OCI-LY1 (cell line): ENCODE measurements at regions not wholly inside any gene's neighbourhood (a gene's known extent, or its start where the extent isn't known, plus 50 kb on each side); places are given as distances from the start of the nearest gene placed in this dataset.

Experiments used
- H2AFZ ChIP-seq: fragments of 200-600 bp; sonication (generic), shearing (Covaris generic); 2 replicates; pipeline ENCODE4 v1.6.0; 2014; ENCODE audit warnings: antibody characterized with exemption, mild to moderate bottlenecking, low read length
- H3F3A ChIP-seq: fragments of 200-600 bp; sonication (generic), shearing (Covaris generic); 2 replicates; pipeline ENCODE4 v1.6.0; 2014; ENCODE audit warnings: mild to moderate bottlenecking, antibody characterized with exemption, low read length, moderate library complexity; ENCODE audit not compliant: insufficient read depth
- H3K27ac ChIP-seq: fragments of 200-600 bp; sonication (generic); 2 replicates; pipeline ENCODE4 v1.5.1; 2014; ENCODE audit warnings: low read length, mixed run types, mild to moderate bottlenecking, low read depth; ENCODE audit not compliant: poor library complexity, severe bottlenecking
- H3K27me3 ChIP-seq: fragments of 200-600 bp; sonication (generic); 2 replicates; pipeline ENCODE4 v1.6.0; 2014; ENCODE audit warnings: antibody characterized with exemption, mild to moderate bottlenecking, low read length, moderate library complexity; ENCODE audit not compliant: insufficient read depth
- H3K36me3 ChIP-seq: fragments of 200-600 bp; sonication (generic); 2 replicates; pipeline ENCODE4 v1.6.1; 2014; ENCODE audit warnings: mild to moderate bottlenecking, antibody characterized with exemption, low read length, moderate library complexity, mixed read lengths; ENCODE audit not compliant: insufficient read depth
- H3K4me1 ChIP-seq: fragments of 200-600 bp; sonication (generic); 2 replicates; pipeline ENCODE4 v1.5.1; 2014; ENCODE audit warnings: mild to moderate bottlenecking, low read length, moderate library complexity; ENCODE audit not compliant: insufficient read depth, severe bottlenecking
- H3K4me2 ChIP-seq: fragments of 200-600 bp; sonication (generic), shearing (Covaris generic); 2 replicates; pipeline ENCODE4 v1.6.1; 2014; ENCODE audit warnings: low read length
- H3K4me3 ChIP-seq: fragments of 200-600 bp; sonication (generic); 2 replicates; pipeline ENCODE4 v1.5.1; 2014; ENCODE audit warnings: low read length, low read depth, mild to moderate bottlenecking, mixed read lengths; ENCODE audit not compliant: poor library complexity, severe bottlenecking
- H3K79me2 ChIP-seq: fragments of 200-600 bp; shearing (Covaris generic); 2 replicates; pipeline ENCODE4 v1.6.1; 2016; ENCODE audit warnings: mixed run types, low read length, mixed read lengths; ENCODE audit not compliant: insufficient read depth
- H3K9ac ChIP-seq: fragments of 200-600 bp; sonication (generic), shearing (Covaris generic); 2 replicates; pipeline ENCODE4 v1.6.1; 2014; ENCODE audit warnings: mild to moderate bottlenecking, low read length, mixed read lengths
- H3K9me2 ChIP-seq: fragments of 200-600 bp; sonication (generic), shearing (Covaris generic); 2 replicates; pipeline ENCODE4 v1.6.1; 2014; ENCODE audit warnings: low read depth, mild to moderate bottlenecking, low read length, mixed read lengths
- H3K9me3 ChIP-seq: fragments of 200-600 bp; shearing (Covaris generic); 2 replicates; pipeline ENCODE4 v1.6.1; 2014; ENCODE audit warnings: low read length, mixed read lengths
- H4K20me1 ChIP-seq: fragments of 200-600 bp; sonication (generic), shearing (Covaris generic); 2 replicates; pipeline ENCODE4 v1.6.0; 2016; ENCODE audit warnings: mild to moderate bottlenecking, low read length; ENCODE audit not compliant: insufficient read depth
- CTCF ChIP-seq: fragments of 200-600 bp; sonication (generic), shearing (Covaris generic); IDR thresholded peaks from 2 replicates; pipeline ENCODE4 v1.5.1; 2017; ENCODE audit warnings: mild to moderate bottlenecking, antibody characterized with exemption, low read length, moderate library complexity, mixed read lengths
- EZH2 ChIP-seq: fragments of 200-600 bp; sonication (generic), shearing (Covaris generic); IDR thresholded peaks from 2 replicates; pipeline ENCODE4 v1.8.0; 2017; ENCODE audit warnings: borderline replicate concordance, mixed run types, mild to moderate bottlenecking, antibody characterized with exemption, low read length, moderate library complexity, mixed read lengths

GRCh38 chrX:69019073-69019890 is 146.0 kb downstream of the PJA1 start:
- H3K9me3 ChIP-seq: no peaks in the 10 kb centered on the region

GRCh38 chrX:69018416-69019072 is 146.7 kb downstream of the PJA1 start:
- no peak for TF ChIP-seq CTCF
- TF ChIP-seq EZH2: no peak
- no peaks in the 10 kb centered on the region for H3F3A ChIP-seq
- H3K79me2 ChIP-seq: no peaks in the 10 kb centered on the region
- H3K9me3 ChIP-seq: no peaks in the 10 kb centered on the region
- no peaks in the 10 kb centered on the region for H3K27me3 ChIP-seq
- H3K27ac ChIP-seq: no peak overlapping the region
- H3K4me2 ChIP-seq: no peak overlapping the region
- H3K9me2 ChIP-seq: no peaks in the 10 kb centered on the region
- H3K4me3 ChIP-seq: no peak overlapping the region
- no peak overlapping the region for H3K9ac ChIP-seq
- H3K36me3 ChIP-seq: no peaks in the 10 kb centered on the region
- no peak overlapping the region for H2AFZ ChIP-seq
- no peaks in the 10 kb centered on the region for H4K20me1 ChIP-seq
- H3K4me1 ChIP-seq: no peaks in the 10 kb centered on the region

More at GRCh38 chrX:69019073-69019890, 146.0 kb downstream of the PJA1 start:
- Histone ChIP-seq H3K79me2 (no peaks in the 10 kb centered on the region), H2AFZ (no peak overlapping the region), H3K27ac (no peak overlapping the region), H3F3A (no peaks in the 10 kb centered on the region), H4K20me1 (no peaks in the 10 kb centered on the region), H3K4me3 (no peak overlapping the region), H3K36me3 (no peaks in the 10 kb centered on the region), H3K9ac (no peak overlapping the region), H3K4me2 (no peak overlapping the region), H3K4me1 (no peaks in the 10 kb centered on the region), H3K27me3 (no peaks in the 10 kb centered on the region), H3K9me2 (no peaks in the 10 kb centered on the region)
- no peak for TF ChIP-seq EZH2
- no peak for TF ChIP-seq CTCF

GRCh38 chrX:69016293-69016941 is 148.8 kb downstream of the PJA1 start:
- Histone ChIP-seq H3K27ac (no peak overlapping the region), H3K9ac (no peak overlapping the region), H3K4me2 (no peak overlapping the region), H2AFZ (no peak overlapping the region), H3K36me3 (no peaks in the 10 kb centered on the region), H3K79me2 (no peaks in the 10 kb centered on the region), H3K4me3 (no peak overlapping the region), H3K27me3 (no peaks in the 10 kb centered on the region), H3K4me1 (no peaks in the 10 kb centered on the region), H3K9me3 (no peaks in the 10 kb centered on the region), H4K20me1 (no peaks in the 10 kb centered on the region), H3F3A (no peaks in the 10 kb centered on the region), H3K9me2 (no peaks in the 10 kb centered on the region)
- TF ChIP-seq CTCF: no peak
- no peak for TF ChIP-seq EZH2
